Naive B cell (primary cell): ENCODE measurements at regions not wholly inside any gene's neighbourhood (a gene's known extent, or its start where the extent isn't known, plus 50 kb on each side); places are given as distances from the start of the nearest gene placed in this dataset.

Experiments used
- ATAC-seq, 2 donors: fragments of 150-1000 bp; cut with Tn5 transposase; 2 replicates each; pipeline ENCODE4 v1.10.0; 2021; ENCODE audit warnings: low read depth in 2 of 2, mild to moderate bottlenecking in 2 of 2, moderate library complexity in 2 of 2
- DNase-seq: peaks from one replicate; pipeline ENCODE4 v3.0.0; 2022
- H3K27ac Mint-ChIP-seq, 6 donors: one replicate each; pipeline ENCODE4 v1.8.0; 2020 to 2022; ENCODE audit warnings: mild to moderate bottlenecking in 6 of 6, mixed read lengths in 6 of 6, moderate library complexity in 5 of 6, inconsistent platforms in 2 of 6
- H3K27me3 Mint-ChIP-seq, 3 donors: one replicate each; pipeline ENCODE4 v1.8.0; 2021 to 2022; ENCODE audit warnings: mixed read lengths in 3 of 3, mild to moderate bottlenecking in 1 of 3
- H3K36me3 Mint-ChIP-seq, 2 donors: one replicate each; pipeline ENCODE4 v1.8.0; 2020 to 2022; ENCODE audit warnings: mixed read lengths in 2 of 2, inconsistent platforms in 1 of 2, mild to moderate bottlenecking in 1 of 2
- H3K4me1 Mint-ChIP-seq, 3 donors: one replicate each; pipeline ENCODE4 v1.8.0; 2020 to 2022; ENCODE audit warnings: mixed read lengths in 3 of 3, inconsistent platforms in 1 of 3, mild to moderate bottlenecking in 1 of 3, moderate library complexity in 1 of 3
- H3K4me3 Mint-ChIP-seq, 8 donors: one replicate each; pipeline ENCODE4 v1.8.0; 2020 to 2022; ENCODE audit warnings: mild to moderate bottlenecking in 8 of 8, mixed read lengths in 8 of 8, moderate library complexity in 8 of 8, inconsistent platforms in 2 of 8
- H3K9me3 Mint-ChIP-seq, 7 donors: one replicate each; pipeline ENCODE4 v1.8.0; 2020 to 2022; ENCODE audit warnings: mixed read lengths in 7 of 7, mild to moderate bottlenecking in 5 of 7, inconsistent platforms in 2 of 7, moderate library complexity in 1 of 7

GRCh38 chr4:137193564-137193963 lies 338.7 kb downstream of the PCDH18 start:
- DNase-seq (no peak), ATAC-seq (no peak)
- Mint-ChIP-seq H3K36me3 (no peaks in the 10 kb centered on the region), H3K9me3 (peaks cover 0 to 6% (median 2%) of the 10 kb centered on the region in 7 donors), H3K27me3 (no peaks in the 10 kb centered on the region), H3K27ac (no peak overlapping the region), H3K4me1 (no peaks in the 10 kb centered on the region), H3K4me3 (no peak overlapping the region)

GRCh38 chr4:137181293-137181899 lies 350.9 kb downstream of the PCDH18 start:
- H3K4me1 Mint-ChIP-seq = no peaks in the 10 kb centered on the region
- no peak for ATAC-seq
- no peak overlapping the region for H3K4me3 Mint-ChIP-seq
- H3K9me3 Mint-ChIP-seq = peaks cover 0 to 2% (median 0%) of the 10 kb centered on the region in 7 donors
- H3K36me3 Mint-ChIP-seq = no peaks in the 10 kb centered on the region
- no peaks in the 10 kb centered on the region for H3K27me3 Mint-ChIP-seq
- no peak for DNase-seq
- H3K27ac Mint-ChIP-seq = no peak overlapping the region

GRCh38 chr4:137180349-137180748 lies 351.9 kb downstream of the PCDH18 start:
- Mint-ChIP-seq H3K27ac (no peak overlapping the region), H3K36me3 (no peaks in the 10 kb centered on the region), H3K27me3 (no peaks in the 10 kb centered on the region), H3K9me3 (peaks cover 0 to 2% (median 0%) of the 10 kb centered on the region in 7 donors), H3K4me1 (no peaks in the 10 kb centered on the region), H3K4me3 (no peak overlapping the region)
- DNase-seq (no peak), ATAC-seq (no peak)

- Mint-ChIP-seq H3K36me3 (no peaks in the 10 kb centered on the region), H3K4me1 (no peaks in the 10 kb centered on the region), H3K9me3 (peaks cover 0 to 3% (median 0%) of the 10 kb centered on the region in 7 donors), H3K27me3 (no peaks in the 10 kb centered on the region), H3K27ac (no peak overlapping the region), H3K4me3 (no peak overlapping the region)
- DNase-seq (no peak), ATAC-seq (no peak)
Measured at GRCh38 chr4:137156807-137157206, 375.5 kb downstream of the PCDH18 start.

- Mint-ChIP-seq H3K36me3 (no peaks in the 10 kb centered on the region), H3K4me3 (no peak overlapping the region), H3K9me3 (peaks cover 0 to 3% (median 0%) of the 10 kb centered on the region in 7 donors), H3K4me1 (no peaks in the 10 kb centered on the region), H3K27ac (no peak overlapping the region), H3K27me3 (no peaks in the 10 kb centered on the region)
- DNase-seq = no peak
- ATAC-seq = no peak
Measured at GRCh38 chr4:137156054-137156453, 376.2 kb downstream of the PCDH18 start.

- ATAC-seq (no peak), DNase-seq (no peak)
- Mint-ChIP-seq H3K27ac (no peak overlapping the region), H3K9me3 (no peaks in the 10 kb centered on the region), H3K27me3 (no peaks in the 10 kb centered on the region), H3K36me3 (no peaks in the 10 kb centered on the region), H3K4me3 (no peak overlapping the region), H3K4me1 (no peaks in the 10 kb centered on the region)
Measured at GRCh38 chr4:137131201-137131600, 401.1 kb downstream of the PCDH18 start.

- H3K4me3 Mint-ChIP-seq = no peak overlapping the region
- no peaks in the 10 kb centered on the region for H3K4me1 Mint-ChIP-seq
- no peak for ATAC-seq
- H3K36me3 Mint-ChIP-seq = no peaks in the 10 kb centered on the region
- no peaks in the 10 kb centered on the region for H3K27me3 Mint-ChIP-seq
- no peaks in the 10 kb centered on the region for H3K9me3 Mint-ChIP-seq
- no peak for DNase-seq
- H3K27ac Mint-ChIP-seq = no peak overlapping the region
Measured at GRCh38 chr4:137129845-137130244, 402.4 kb downstream of the PCDH18 start.

- no peak for DNase-seq
- H3K27me3 Mint-ChIP-seq = no peaks in the 10 kb centered on the region
- ATAC-seq = no peak
- H3K9me3 Mint-ChIP-seq = no peaks in the 10 kb centered on the region
- H3K4me3 Mint-ChIP-seq = no peak overlapping the region
- H3K36me3 Mint-ChIP-seq = no peaks in the 10 kb centered on the region
- H3K4me1 Mint-ChIP-seq = no peaks in the 10 kb centered on the region
- no peak overlapping the region for H3K27ac Mint-ChIP-seq
Measured at GRCh38 chr4:137129441-137129840, 402.9 kb downstream of the PCDH18 start.

- peaks cover 0 to 3% (median 0%) of the 10 kb centered on the region in 7 donors for H3K9me3 Mint-ChIP-seq
- no peaks in the 10 kb centered on the region for H3K36me3 Mint-ChIP-seq
- no peak for ATAC-seq
- H3K4me1 Mint-ChIP-seq = no peaks in the 10 kb centered on the region
- DNase-seq = no peak
- H3K4me3 Mint-ChIP-seq = no peak overlapping the region
- H3K27ac Mint-ChIP-seq = no peak overlapping the region
- no peaks in the 10 kb centered on the region for H3K27me3 Mint-ChIP-seq
Measured at GRCh38 chr4:137125011-137125410, 407.3 kb downstream of the PCDH18 start.

GRCh38 chr4:137124278-137124932 lies 407.9 kb downstream of the PCDH18 start:
- Mint-ChIP-seq H3K4me3 (no peak overlapping the region), H3K27ac (no peak overlapping the region), H3K9me3 (peaks cover 0 to 4% (median 0%) of the 10 kb centered on the region in 7 donors), H3K36me3 (no peaks in the 10 kb centered on the region), H3K4me1 (no peaks in the 10 kb centered on the region), H3K27me3 (no peaks in the 10 kb centered on the region)
- ATAC-seq (no peak), DNase-seq (no peak)

GRCh38 chr4:137122876-137123275 lies 409.4 kb downstream of the PCDH18 start:
- no peak overlapping the region for H3K4me3 Mint-ChIP-seq
- no peaks in the 10 kb centered on the region for H3K36me3 Mint-ChIP-seq
- H3K27me3 Mint-ChIP-seq = no peaks in the 10 kb centered on the region
- DNase-seq (no peak), ATAC-seq (no peak)
- no peak overlapping the region for H3K27ac Mint-ChIP-seq
- H3K9me3 Mint-ChIP-seq = peaks cover 0 to 4% (median 0%) of the 10 kb centered on the region in 7 donors
- no peaks in the 10 kb centered on the region for H3K4me1 Mint-ChIP-seq

- no peaks in the 10 kb centered on the region for H3K36me3 Mint-ChIP-seq
- peak overlapping the region in 1 of 6 donors; percentile 2 for H3K27ac Mint-ChIP-seq
- ATAC-seq (no peak), DNase-seq (no peak)
- H3K27me3 Mint-ChIP-seq = no peaks in the 10 kb centered on the region
- no peak overlapping the region for H3K4me3 Mint-ChIP-seq
- H3K4me1 Mint-ChIP-seq = no peaks in the 10 kb centered on the region
- H3K9me3 Mint-ChIP-seq = peaks cover 0 to 9% (median 0%) of the 10 kb centered on the region in 7 donors
Measured at GRCh38 chr4:137116144-137116543, 416.1 kb downstream of the PCDH18 start.

- Mint-ChIP-seq H3K27me3 (no peaks in the 10 kb centered on the region), H3K9me3 (peaks cover 0 to 3% (median 0%) of the 10 kb centered on the region in 7 donors), H3K27ac (no peak overlapping the region), H3K36me3 (no peaks in the 10 kb centered on the region), H3K4me1 (no peaks in the 10 kb centered on the region), H3K4me3 (no peak overlapping the region)
- ATAC-seq (no peak), DNase-seq (no peak)
Measured at GRCh38 chr4:137106733-137107132, 425.6 kb downstream of the PCDH18 start.

- Mint-ChIP-seq H3K4me1 (no peaks in the 10 kb centered on the region), H3K36me3 (no peaks in the 10 kb centered on the region)
- ATAC-seq = no peak
Measured at GRCh38 chr4:137106287-137106686, 426.0 kb downstream of the PCDH18 start.

More at GRCh38 chr4:137106287-137106686, 426.0 kb downstream of the PCDH18 start:
- no peak for DNase-seq
- Mint-ChIP-seq H3K27me3 (no peaks in the 10 kb centered on the region), H3K27ac (no peak overlapping the region), H3K9me3 (peaks cover 0 to 3% (median 0%) of the 10 kb centered on the region in 7 donors), H3K4me3 (no peak overlapping the region)
